ENCODE measurements at regions not wholly inside any gene's neighbourhood (a gene's known extent, or its start where the extent isn't known, plus 50 kb on each side); places are given as distances from the start of the nearest gene placed in this dataset.

DNA sequence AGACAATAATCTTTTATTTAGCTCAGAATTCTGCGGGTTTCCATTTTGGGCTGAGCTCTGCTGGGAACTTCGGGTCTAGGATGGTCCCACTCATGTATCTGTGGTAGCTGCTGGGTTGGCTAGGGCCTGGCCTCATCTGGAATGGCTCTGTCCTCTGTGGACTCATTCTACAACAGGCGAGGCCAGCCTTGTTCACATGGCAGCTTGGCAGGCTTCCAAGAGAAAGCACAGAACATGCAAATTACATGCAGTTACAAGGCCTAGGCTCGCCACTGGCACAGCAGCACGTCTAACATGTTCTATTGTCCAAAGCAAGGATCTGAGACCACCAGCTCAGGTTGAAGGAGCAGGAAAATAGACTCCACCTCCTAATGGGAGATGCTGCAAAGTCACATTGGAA, 431.4 kb downstream of the PDCD6IP start:
- TF ChIP-seq, protein P1, sequence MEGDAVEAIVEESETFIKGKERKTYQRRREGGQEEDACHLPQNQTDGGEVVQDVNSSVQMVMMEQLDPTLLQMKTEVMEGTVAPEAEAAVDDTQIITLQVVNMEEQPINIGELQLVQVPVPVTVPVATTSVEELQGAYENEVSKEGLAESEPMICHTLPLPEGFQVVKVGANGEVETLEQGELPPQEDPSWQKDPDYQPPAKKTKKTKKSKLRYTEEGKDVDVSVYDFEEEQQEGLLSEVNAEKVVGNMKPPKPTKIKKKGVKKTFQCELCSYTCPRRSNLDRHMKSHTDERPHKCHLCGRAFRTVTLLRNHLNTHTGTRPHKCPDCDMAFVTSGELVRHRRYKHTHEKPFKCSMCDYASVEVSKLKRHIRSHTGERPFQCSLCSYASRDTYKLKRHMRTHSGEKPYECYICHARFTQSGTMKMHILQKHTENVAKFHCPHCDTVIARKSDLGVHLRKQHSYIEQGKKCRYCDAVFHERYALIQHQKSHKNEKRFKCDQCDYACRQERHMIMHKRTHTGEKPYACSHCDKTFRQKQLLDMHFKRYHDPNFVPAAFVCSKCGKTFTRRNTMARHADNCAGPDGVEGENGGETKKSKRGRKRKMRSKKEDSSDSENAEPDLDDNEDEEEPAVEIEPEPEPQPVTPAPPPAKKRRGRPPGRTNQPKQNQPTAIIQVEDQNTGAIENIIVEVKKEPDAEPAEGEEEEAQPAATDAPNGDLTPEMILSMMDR (IDR thresholded peaks at IDR 0.05; ENCODE audit: insufficient read depth, low read length, poor library complexity, severe bottlenecking) = no peak
- Histone ChIP-seq H3K4me3 (replicated peaks; ENCODE audit: low read depth, low read length) (no peak overlapping the region), H3K36me3 (ENCODE audit: control insufficient read depth, insufficient read depth, low read length) (no peaks in the 10 kb centered on the region), H3K27me3 (replicated peaks; ENCODE audit: control insufficient read depth, insufficient read depth, low read length) (no peaks in the 10 kb centered on the region)
- DNase-seq (ENCODE audit: extremely low read depth, insufficient read length) = no peak

DNA sequence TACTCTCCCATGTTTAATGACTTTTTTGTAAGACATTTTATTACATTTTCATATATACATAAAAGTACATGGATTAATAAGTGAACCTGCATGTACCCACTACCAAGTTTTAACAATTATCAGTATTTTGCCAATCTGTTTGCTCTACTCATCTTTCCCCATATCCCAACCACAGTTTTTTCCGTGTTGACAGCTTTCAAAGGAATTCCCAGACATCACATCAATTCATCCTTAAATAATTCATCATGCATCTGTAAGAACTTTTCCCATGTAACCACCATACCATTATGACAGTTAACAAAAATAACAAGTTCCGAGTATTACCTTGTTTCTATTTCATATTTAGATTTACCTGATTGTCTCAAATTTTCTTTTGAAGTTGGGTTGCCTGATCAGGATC, 436.7 kb downstream of the PDCD6IP start:
- Histone ChIP-seq H3K36me3 (ENCODE audit: control insufficient read depth, insufficient read depth, low read length) (no peaks in the 10 kb centered on the region), H3K27me3 (replicated peaks; ENCODE audit: control insufficient read depth, insufficient read depth, low read length) (no peaks in the 10 kb centered on the region), H3K4me3 (replicated peaks; ENCODE audit: low read depth, low read length) (no peak overlapping the region)
- no peak for DNase-seq (ENCODE audit: extremely low read depth, insufficient read length)
- TF ChIP-seq, protein P1 (IDR thresholded peaks at IDR 0.05; ENCODE audit: insufficient read depth, low read length, poor library complexity, severe bottlenecking) = no peak

DNA sequence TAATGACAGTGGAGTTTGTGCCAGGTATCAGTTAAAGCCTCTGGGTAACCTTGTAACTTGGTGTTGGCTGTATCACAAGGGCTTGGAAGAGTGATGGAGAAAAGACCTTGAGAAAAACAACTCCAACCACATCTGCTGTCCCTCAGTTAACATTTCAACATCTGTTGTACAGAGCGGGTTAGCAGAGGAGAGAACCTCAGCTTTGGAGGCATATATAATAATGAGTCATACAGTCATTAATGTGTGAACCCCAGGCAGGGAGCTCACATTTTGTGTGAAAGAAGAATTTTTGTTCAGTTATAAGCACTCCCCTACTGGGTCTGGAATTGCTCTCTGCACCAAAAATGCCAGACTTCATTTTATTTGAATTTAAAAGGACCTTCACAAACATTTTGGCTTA, 439.5 kb downstream of the PDCD6IP start:
- H3K27me3 ChIP-seq (replicated peaks; ENCODE audit: control insufficient read depth, insufficient read depth, low read length) = no peaks in the 10 kb centered on the region
- no peak for DNase-seq (ENCODE audit: extremely low read depth, insufficient read length)
- no peak overlapping the region for H3K4me3 ChIP-seq (replicated peaks; ENCODE audit: low read depth, low read length)
- TF ChIP-seq, protein P1 (IDR thresholded peaks at IDR 0.05; ENCODE audit: insufficient read depth, low read length, poor library complexity, severe bottlenecking) = no peak
- H3K36me3 ChIP-seq (ENCODE audit: control insufficient read depth, insufficient read depth, low read length) = no peaks in the 10 kb centered on the region

DNA sequence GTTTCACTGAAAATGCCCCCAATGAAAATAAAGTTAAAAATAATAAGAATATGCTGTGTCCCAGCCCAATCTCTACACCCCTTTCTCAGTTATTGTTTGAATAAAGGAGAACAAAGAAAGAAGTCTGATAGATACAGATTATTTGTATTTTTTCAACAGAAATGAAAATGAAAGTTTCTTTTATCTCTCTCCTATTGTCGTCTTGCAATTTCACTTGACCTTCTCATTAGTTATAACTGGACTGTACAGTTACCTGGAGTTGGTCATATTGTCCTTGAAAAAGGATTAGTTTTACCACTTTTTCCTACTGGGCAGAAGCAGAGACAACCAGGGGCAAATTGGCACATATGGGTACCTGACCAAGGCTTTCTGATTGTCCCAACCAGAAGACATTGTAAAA, 440.0 kb downstream of the PDCD6IP start:
- DNase-seq (ENCODE audit: extremely low read depth, insufficient read length) = no peak
- H3K4me3 ChIP-seq (replicated peaks; ENCODE audit: low read depth, low read length) = no peak overlapping the region
- no peaks in the 10 kb centered on the region for H3K36me3 ChIP-seq (ENCODE audit: control insufficient read depth, insufficient read depth, low read length)
- no peaks in the 10 kb centered on the region for H3K27me3 ChIP-seq (replicated peaks; ENCODE audit: control insufficient read depth, insufficient read depth, low read length)
- TF ChIP-seq, protein P1 (IDR thresholded peaks at IDR 0.05; ENCODE audit: insufficient read depth, low read length, poor library complexity, severe bottlenecking) = no peak

DNA sequence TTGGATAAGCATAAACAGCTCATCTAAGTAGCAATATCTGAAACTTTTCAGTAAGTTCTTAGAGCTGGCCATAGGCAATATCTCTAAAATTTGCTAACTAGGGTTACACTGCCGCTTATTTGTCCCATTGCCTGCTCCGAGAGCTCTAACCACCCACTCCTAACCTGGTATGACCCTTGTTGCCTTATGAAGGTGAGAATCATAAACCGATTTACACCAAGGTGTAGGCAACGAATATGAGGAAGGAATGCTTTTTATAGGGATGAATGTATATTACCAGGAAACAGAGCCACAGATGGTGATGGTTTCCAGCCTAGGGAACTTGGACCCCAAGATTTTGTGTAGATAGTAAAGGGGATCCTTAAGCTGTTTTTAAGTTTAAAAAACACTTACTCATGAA, 440.9 kb downstream of the PDCD6IP start:
- TF ChIP-seq, protein P1 (IDR thresholded peaks at IDR 0.05; ENCODE audit: insufficient read depth, low read length, poor library complexity, severe bottlenecking) = no peak
- no peak overlapping the region for H3K4me3 ChIP-seq (replicated peaks; ENCODE audit: low read depth, low read length)
- no peaks in the 10 kb centered on the region for H3K36me3 ChIP-seq (ENCODE audit: control insufficient read depth, insufficient read depth, low read length)
- no peak for DNase-seq (ENCODE audit: extremely low read depth, insufficient read length)
- H3K27me3 ChIP-seq (replicated peaks; ENCODE audit: control insufficient read depth, insufficient read depth, low read length) = no peaks in the 10 kb centered on the region

DNA sequence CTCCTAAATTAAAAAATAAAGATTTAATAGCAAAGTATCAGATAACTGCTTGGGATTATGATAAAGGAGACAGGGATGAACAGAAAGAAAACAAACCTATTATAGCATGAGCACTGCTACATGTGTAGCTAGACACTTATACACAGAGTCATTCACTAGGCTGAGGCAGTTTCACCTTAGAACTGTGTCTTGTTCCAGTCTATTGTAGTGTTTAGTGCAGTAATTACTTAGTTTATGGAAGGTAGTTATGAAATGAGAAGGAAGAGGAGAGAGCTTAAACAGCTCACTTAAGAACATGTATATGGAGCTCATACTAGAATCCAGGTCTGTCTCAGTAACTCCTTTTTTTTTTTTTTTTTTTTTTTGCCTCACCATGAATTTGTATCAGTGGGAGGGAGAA, 441.4 kb downstream of the PDCD6IP start:
- Histone ChIP-seq H3K27me3 (replicated peaks; ENCODE audit: control insufficient read depth, insufficient read depth, low read length) (no peaks in the 10 kb centered on the region), H3K4me3 (replicated peaks; ENCODE audit: low read depth, low read length) (no peak overlapping the region), H3K36me3 (ENCODE audit: control insufficient read depth, insufficient read depth, low read length) (no peaks in the 10 kb centered on the region)
- no peak for DNase-seq (ENCODE audit: extremely low read depth, insufficient read length)
- TF ChIP-seq, protein P1 (IDR thresholded peaks at IDR 0.05; ENCODE audit: insufficient read depth, low read length, poor library complexity, severe bottlenecking) = no peak

All from GM06990 (cell line).